GM12892 (cell line): ENCODE measurements at regions not wholly inside any gene's neighbourhood (a gene's known extent, or its start where the extent isn't known, plus 50 kb on each side); places are given as distances from the start of the nearest gene placed in this dataset.

Source experiments
- POLR2A ChIP-seq: IDR thresholded peaks from 2 replicates; pipeline ENCODE4 v1.6.1; 2011; ENCODE audit warnings: low read depth, low read length, control low read depth
- POLR2AphosphoS5 ChIP-seq: IDR thresholded peaks from 2 replicates; pipeline ENCODE4 v1.6.1; 2011; ENCODE audit warnings: low read depth, low read length, control low read depth

DNA sequence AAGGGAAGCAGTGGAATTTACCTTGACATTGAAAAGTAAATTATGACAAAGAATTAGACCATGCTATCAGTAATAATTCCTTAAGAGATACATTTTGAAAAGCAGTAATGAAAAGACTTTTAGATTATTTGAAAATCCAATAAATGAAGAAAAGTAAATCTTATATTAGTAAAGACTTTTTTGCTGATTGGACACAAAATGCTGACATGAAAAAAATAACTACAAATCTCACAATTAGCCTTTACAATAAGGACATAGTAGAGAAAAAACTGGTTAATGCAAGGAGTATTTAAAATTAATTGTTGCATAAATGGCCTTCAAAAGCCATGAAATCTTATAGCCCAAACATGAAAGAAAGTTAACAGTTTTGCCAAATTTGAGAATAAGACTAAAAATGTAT, 446.1 kb upstream of the FAM241A start:
- no peak for TF ChIP-seq POLR2A
- TF ChIP-seq POLR2AphosphoS5 = no peak
